ENCODE measurements at regions not wholly inside any gene's neighbourhood (a gene's known extent, or its start where the extent isn't known, plus 50 kb on each side); places are given as distances from the start of the nearest gene placed in this dataset.
"Not testable (repeated sequence)": the region's sequence is repeated elsewhere in the genome, so short reads cannot be mapped to it uniquely, and the experiment has no call there.

DNA sequence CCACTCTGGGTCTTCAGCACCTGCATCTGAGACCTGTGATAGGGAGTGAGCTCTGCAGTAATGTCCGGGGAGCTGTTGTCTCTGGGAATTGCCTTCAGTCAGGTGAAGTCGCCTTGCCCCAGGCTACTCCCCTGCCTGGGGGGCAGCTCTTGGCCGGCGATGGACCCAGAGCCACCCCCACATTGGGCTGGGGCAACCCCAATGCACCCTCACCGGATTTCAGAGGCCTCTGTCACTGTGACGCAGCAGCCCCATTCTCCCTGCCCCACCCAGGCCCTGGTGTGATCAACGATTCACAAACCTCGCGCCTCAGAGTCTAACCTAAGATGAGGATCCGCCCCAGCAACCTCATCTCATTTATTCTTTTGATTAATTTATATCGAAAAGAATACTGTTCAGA is 303.6 kb downstream of the NDUFA10 start:
- no peak for DNase-seq (ENCODE audit: low read depth)
- TF ChIP-seq, protein P1, sequence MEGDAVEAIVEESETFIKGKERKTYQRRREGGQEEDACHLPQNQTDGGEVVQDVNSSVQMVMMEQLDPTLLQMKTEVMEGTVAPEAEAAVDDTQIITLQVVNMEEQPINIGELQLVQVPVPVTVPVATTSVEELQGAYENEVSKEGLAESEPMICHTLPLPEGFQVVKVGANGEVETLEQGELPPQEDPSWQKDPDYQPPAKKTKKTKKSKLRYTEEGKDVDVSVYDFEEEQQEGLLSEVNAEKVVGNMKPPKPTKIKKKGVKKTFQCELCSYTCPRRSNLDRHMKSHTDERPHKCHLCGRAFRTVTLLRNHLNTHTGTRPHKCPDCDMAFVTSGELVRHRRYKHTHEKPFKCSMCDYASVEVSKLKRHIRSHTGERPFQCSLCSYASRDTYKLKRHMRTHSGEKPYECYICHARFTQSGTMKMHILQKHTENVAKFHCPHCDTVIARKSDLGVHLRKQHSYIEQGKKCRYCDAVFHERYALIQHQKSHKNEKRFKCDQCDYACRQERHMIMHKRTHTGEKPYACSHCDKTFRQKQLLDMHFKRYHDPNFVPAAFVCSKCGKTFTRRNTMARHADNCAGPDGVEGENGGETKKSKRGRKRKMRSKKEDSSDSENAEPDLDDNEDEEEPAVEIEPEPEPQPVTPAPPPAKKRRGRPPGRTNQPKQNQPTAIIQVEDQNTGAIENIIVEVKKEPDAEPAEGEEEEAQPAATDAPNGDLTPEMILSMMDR (IDR thresholded peaks at IDR 0.05; ENCODE audit: insufficient read depth, low read depth, low read length) = no peak

DNA sequence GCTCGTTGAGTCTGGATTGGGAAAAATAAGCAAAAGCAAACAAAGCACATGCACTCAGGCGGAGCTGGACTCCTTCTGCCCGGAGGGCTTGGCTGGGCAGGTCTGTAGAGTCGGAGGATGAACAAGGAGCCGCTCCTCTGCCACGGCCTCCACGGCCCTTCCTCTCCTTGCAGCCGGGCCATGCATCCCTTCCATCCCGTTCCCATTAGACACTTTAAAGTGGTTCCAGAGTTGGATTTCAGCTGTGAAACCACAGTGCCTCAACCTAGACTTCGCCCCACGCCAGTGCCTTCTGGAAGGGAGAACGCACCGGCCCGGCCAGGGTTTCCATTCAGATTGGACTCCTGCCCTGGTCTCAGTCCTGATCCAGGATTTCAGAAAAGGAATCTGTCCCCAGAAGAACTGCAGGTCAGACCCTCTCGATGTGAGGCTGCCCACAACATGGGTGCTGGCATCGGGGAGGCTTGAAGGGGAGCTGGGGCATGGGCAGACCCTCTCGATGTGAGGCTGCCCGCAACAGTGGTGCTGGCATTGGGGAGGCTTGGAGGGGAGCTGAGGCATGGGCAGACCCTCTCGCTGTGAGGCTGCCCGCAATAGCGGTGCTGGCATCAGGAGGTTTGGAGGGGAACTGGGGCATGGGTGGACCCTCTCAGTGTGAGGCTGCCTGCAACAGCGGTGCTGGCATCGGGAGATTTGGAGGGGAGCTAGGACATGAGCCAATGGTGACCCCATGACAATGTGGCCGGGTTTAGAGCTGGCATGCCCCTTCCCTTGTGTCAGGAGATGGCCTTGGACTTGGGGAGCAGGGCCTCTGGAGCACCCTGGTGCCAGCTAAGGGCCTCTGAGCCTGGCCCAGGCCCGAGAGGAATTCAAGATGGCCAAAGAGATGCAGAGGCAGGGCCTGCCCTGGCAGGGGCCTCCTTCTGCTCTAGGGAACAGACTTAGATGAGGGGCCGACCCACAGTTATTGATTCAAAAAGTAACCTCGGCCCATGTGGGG is 304.5 kb downstream of the NDUFA10 start:
- TF ChIP-seq, protein P1 (IDR thresholded peaks at IDR 0.05; ENCODE audit: insufficient read depth, low read depth, low read length) = no peak
- no peak for DNase-seq (ENCODE audit: low read depth)
- H3K4me3 ChIP-seq (ENCODE audit: low read depth, low read length) = no peak overlapping the region

More for the DNA sequence above, 303.6 kb downstream of the NDUFA10 start:
- H3K4me3 ChIP-seq (ENCODE audit: low read depth, low read length) = no peak overlapping the region

DNA sequence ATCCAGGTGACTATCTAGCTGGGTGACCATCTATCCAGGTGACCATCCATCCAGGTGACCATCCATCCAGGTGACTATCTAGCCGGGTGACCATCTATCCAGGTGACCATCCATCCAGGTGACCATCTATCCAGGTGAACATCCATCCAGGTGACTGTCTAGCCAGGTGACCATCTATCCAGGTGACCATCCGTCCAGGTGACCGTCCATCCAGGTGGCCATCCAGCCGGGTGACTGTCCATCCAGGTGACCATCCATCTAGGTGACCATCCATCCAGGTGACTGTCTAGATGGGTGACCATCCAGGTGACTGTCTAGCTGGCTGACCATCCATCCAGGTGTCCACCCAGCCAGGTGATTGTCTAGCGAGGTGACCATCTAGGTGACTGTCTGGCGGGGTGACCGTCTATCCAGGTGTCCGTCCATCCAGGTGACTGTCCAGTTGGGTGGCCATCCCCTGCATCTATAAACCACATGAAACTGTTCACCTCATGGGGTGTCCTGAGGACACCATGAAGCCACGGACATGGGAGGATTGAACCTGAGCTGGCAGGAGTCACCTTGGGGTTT is 305.3 kb downstream of the NDUFA10 start:
- no peak for DNase-seq (ENCODE audit: low read depth)
- no peak overlapping the region for H3K4me3 ChIP-seq (ENCODE audit: low read depth, low read length)
- TF ChIP-seq, protein P1 (IDR thresholded peaks at IDR 0.05; ENCODE audit: insufficient read depth, low read depth, low read length) = no peak

DNA sequence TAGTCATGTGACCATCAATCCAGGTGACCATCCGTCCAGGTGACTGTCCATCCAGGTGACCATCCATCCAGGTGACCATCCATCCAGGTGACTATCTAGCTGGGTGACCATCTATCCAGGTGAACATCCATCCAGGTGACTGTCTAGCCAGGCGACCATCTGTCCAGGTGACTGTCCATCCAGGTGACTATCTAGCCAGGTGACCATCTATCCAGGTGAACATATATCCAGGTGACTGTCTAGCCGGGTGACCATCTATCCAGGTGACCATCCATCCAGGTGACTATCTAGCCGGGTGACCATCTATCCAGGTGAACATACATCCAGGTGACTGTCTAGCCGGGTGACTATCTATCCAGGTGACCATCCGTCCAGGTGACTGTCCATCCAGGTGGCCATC is 306.2 kb downstream of the NDUFA10 start:
- not testable (repeated sequence) for H3K4me3 ChIP-seq (ENCODE audit: low read depth, low read length); DNase-seq (ENCODE audit: low read depth)

DNA sequence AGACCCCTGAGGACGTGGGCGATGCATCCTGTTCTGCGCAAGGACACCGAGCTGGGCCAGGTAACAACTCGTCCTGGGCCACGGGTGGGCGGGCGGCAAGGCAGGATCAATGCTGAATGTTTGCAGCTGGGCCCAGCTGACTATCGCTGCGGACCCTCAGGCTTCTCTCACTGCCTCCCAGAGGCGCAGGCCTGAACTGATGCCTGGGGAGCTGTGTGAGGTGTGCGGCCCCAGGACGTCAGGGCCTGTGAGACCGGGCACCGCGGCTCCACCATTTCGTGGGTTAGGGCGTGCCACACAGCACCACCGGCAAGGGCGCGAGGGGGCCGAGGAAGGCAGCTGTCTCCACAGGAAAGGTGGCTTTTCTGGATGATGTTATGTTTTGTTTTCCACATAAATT is 307.4 kb downstream of the NDUFA10 start:
- TF ChIP-seq, protein P1 (IDR thresholded peaks at IDR 0.05; ENCODE audit: insufficient read depth, low read depth, low read length) = no peak
- no peak for DNase-seq (ENCODE audit: low read depth)
- H3K4me3 ChIP-seq (ENCODE audit: low read depth, low read length) = no peak overlapping the region

DNA sequence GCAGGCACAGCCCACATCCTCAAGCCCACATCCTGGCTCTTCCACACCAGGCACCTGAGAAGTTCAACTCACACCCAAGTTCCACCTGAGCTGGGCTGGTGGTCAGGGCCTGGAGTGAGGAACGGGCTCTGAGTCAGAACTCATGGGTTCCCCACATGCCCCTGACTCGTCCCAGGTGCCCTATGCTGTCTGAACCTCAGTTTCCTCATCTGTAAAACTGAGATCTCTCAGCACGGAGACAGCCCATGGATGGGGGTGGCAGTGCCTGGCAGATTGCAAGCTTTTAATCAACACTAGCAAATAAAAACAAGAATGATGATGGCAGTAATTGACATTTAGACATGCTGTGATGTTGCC is 307.8 kb downstream of the NDUFA10 start:
- no peak overlapping the region for H3K4me3 ChIP-seq (ENCODE audit: low read depth, low read length)
- no peak for DNase-seq (ENCODE audit: low read depth)
- TF ChIP-seq, protein P1 (IDR thresholded peaks at IDR 0.05; ENCODE audit: insufficient read depth, low read depth, low read length) = no peak

DNA sequence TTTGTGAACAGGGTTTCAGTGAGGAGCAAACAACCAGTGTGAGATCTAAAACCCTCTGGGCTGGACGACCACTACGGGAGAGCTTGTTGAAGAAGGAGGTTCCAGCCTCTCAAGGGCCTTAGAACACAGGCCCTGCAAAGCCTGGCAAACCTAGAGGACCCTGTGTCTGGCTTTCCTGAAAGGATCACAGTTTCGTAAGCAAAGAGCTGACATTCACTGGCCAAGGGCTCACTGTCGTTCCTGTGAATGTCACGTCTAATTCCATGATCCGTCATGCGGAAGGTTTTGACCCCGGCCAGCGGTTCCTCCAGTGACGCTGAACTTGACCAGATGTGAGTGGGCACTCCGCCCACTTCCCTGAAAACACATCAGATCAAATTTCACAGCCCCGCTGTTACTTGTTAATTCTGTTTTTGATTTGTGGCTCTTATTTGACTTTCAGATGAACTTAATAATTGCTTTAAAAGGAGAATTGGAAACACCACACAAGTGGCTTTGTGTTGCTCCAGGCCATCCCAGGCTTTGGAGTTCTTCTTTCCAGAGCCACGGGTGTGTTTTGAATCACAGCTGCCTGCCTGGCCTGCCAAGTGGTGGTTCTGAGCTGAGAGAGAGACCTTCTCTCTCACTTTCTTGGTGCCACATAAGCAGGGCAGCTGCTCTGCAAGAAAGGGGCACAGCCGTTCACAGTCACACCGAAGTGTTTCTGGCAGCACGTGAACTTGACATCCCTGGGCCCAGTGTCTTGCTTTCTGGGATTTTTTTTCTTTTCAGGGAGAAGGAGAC is 308.4 kb downstream of the NDUFA10 start:
- DNase-seq (ENCODE audit: low read depth) = peak; percentile 37
- TF ChIP-seq, protein P1 (IDR thresholded peaks at IDR 0.05; ENCODE audit: insufficient read depth, low read depth, low read length) = no peak
- no peak overlapping the region for H3K4me3 ChIP-seq (ENCODE audit: low read depth, low read length)
